NCI-H446 treated with DMSO at 0.1 percent for 48 hours (cell line): ENCODE measurements at regions not wholly inside any gene's neighbourhood (a gene's known extent, or its start where the extent isn't known, plus 50 kb on each side); places are given as distances from the start of the nearest gene placed in this dataset.

ENCODE experiments used
- DNase-seq: peaks from one replicate; lab custom pipeline; 2025; lab: John Stamatoyannopoulos, UW

- DNase-seq = no peak
These were observed 210.5 kb upstream of the RPS6KA3 start for GRCh38 chrX:20477219-20477618.

- no peak for DNase-seq
These were observed 206.0 kb upstream of the RPS6KA3 start for GRCh38 chrX:20472620-20473258.

DNA sequence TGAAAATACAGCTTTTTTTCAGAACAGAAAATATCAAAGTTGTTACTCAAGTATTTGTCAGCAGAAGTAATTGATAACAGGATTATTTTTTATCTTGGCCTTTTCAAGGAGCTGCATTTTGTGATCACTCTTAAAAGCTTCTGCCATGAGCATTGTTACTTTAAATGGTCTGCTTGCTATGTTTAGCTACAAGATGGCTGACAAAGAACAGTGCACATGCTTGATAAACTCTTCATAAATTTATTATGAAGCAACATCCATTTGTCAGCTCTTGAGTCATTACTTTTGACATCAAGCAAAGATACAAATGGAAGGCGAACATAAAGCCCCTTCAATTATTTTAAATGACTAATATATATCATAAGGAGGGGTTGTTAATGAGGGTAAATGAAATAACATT is 205.4 kb upstream of the RPS6KA3 start:
- no peak for DNase-seq

GRCh38 chrX:20471483-20471882 is 204.8 kb upstream of the RPS6KA3 start:
- no peak for DNase-seq

GRCh38 chrX:20463296-20464075 is 196.8 kb upstream of the RPS6KA3 start:
- DNase-seq = no peak

DNA sequence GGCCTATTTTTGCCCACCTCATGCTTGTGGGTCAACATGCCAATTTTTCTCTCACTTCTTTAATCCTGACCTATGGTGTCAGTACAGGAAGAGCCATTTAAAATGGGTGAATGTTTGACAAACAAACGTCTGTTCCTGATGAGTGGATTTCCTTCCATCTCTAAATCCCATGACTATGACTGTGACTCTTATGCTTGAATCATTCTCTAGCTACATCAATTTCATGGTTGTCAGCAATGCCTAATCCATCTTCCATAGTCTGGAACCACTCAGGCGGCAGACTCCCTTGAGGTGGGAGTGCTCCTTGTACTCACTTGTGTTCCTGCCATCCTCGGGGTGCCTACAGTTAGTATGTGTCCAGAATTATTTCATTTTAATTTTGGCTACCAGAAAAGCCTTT is 194.9 kb upstream of the RPS6KA3 start:
- peak; percentile 31 for DNase-seq

DNA sequence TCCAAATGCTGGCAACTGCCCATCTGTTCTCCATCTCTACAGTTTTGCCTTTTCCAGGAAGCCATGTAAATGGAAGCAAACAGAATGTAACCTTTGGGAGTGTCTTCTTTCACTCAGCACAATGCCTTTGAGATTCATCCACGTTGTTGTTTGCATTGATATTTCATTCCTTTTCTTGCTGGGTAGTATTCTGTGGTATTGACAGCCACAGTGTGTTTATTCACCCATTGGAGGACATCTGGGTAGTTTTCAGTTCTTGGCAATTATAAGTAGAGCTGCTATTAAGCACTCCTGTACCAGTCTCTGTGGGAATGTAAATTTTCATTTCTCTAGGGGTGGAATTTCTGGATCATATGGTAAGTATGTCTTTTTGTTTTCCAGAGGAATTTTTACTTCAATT is 194.3 kb upstream of the RPS6KA3 start:
- DNase-seq = peak; percentile 55

- no peak for DNase-seq
These were observed 193.0 kb upstream of the RPS6KA3 start for GRCh38 chrX:20459410-20460350.

GRCh38 chrX:20456971-20457370 is 190.3 kb upstream of the RPS6KA3 start:
- no peak for DNase-seq

GRCh38 chrX:20455001-20455400 is 188.3 kb upstream of the RPS6KA3 start:
- DNase-seq = no peak

DNA sequence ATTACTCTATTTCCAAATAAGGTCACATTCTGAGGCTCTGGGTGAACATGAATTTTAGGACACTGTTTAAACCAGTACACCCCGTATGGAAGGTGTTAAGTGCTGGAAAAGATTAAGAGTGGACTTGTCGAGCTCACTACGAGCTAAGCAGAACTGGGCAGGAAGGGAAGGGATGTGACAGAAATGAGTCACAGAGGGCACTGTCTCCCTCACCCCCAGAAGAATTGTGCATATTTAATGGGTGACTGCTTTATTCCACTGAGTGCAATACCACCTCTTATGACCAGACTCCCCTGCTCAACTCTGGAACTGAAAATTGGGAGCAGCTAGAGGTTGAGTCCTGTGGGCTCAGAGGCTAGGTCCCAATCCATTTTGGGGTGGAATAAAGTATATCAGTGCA is 187.4 kb upstream of the RPS6KA3 start:
- no peak for DNase-seq

GRCh38 chrX:20452487-20452886 is 185.8 kb upstream of the RPS6KA3 start:
- DNase-seq = no peak

DNA sequence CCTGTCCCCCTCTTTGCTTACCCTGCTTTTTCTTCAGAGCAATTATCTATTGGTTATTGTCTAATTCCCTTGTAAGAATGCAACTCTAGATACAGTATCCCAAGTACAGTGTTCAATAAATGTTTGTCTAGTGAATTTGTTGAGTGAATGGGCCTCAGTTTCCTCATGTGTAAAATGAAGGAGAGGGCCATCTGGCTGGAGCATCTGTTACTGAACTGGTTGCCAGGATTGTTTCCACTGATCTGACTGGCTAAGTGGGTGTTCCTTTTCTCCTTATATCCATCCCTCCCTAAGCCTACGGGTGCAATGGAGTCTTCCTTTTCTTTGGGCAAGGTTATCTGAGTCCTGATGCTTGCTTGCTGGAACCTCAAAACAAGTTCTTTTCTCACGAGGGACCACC is 185.2 kb upstream of the RPS6KA3 start:
- peak; percentile 70 for DNase-seq

DNA sequence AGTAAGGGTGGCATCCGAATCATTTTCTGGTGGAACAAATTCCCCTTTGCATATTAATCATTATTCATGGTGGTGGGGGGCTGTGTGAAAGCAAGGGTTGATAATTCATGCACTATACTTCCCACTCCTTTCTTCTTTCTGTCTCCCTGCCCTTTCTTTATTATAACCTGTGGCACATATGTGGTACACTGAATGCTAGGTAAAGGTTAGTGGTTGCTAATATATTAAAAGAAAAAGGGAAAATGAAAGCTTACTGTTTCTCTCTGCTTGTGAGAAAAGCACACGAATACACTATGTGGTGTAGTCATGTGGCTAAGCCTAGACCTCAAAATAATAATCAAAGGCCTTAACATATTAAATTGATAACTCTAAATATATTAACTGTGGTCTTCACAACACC is 178.4 kb upstream of the RPS6KA3 start:
- no peak for DNase-seq

DNA sequence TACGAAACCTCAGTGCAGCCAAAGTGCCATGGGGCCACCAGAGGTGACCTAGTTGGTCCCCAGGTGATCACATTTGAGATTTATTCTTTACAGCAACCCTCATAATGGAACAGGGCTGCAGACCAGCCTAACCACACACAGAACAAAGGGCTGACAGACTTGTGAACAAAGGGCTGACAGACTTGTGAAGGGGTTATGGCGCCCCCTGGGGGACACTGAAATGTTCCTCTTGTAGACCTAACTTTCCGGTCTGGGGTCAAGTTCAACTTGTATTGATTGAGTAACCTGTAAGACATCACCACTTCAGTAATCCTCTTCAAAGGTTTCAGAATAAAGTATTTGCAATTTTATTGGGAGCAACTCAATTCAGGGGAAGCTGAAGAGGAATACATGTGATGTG is 175.9 kb upstream of the RPS6KA3 start:
- peak; percentile 27 for DNase-seq

GRCh38 chrX:20441123-20441522 is 174.4 kb upstream of the RPS6KA3 start:
- no peak for DNase-seq

DNA sequence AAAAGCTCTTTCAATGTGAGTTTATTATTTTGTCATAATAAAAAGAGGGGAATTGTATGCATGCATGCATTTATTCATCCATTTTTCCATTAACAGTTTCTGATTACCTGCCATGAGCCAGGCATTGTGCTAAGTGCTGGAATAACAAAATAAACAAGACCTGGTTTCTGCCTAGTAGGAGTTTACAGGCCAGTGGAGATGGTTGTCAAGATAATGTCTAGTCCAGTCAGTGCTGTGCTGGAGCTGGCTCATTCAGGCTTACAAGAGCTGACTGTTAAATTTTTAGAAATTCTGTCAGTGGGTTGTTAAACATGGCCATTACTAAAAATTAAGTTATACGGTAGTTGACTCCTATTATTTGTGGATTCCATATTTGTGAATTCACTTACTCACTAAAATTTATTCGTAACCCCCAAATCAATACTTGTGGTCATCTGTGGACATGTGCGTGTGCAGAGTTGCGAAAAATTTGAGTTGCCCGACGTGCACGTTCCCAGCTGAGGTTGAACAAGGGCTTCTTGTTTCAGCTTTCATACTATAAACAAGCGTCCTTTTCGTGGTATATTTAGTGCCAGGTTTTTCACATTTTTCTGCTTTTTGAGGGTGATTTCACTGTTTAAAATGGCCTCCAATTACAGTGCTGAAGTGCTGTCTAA is 172.3 kb upstream of the RPS6KA3 start:
- DNase-seq = no peak

DNA sequence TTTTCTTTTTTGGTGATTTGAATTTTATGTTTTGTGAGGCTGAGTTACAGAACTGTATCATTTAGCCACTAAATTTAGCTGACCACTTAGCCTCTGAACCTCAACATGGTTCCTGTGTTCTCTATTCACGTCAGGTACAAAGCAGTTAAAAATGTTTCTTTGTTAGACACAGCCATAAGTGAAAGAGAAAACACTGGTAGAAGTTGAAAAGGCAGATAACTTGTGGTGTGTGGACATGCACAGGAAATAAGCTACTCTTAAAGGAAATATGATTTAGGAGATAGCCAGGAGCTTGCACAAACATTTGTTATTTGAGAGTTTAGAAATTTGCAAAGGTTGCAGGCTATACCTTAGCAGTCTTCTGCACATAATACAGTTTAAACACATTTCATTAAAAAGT is 171.0 kb upstream of the RPS6KA3 start:
- no peak for DNase-seq

DNA sequence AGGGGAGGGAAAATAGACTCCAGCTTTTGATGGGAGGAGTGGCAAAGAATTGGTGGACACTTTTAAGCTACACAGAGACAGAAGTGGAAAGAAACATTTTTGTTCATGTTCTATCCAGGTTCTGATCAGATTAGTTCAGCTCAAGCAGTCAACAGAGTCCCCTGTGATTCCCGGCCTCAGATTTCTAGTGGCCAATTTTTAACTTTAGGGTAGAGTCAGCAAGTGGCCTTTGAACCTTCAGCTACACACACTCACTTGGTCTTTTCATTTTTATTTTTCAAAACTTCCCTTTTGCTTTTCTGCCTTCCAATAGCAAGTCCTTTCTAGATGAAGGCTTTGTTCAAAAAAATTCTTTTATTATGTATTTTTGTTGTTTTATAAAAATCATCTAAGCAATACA is 169.2 kb upstream of the RPS6KA3 start:
- no peak for DNase-seq

- DNase-seq = no peak
These were observed 168.3 kb upstream of the RPS6KA3 start for GRCh38 chrX:20434986-20435385.

- no peak for DNase-seq
These were observed 166.7 kb upstream of the RPS6KA3 start for GRCh38 chrX:20433388-20433775.

- no peak for DNase-seq
These were observed 166.2 kb upstream of the RPS6KA3 start for GRCh38 chrX:20432746-20433387.
